ENCODE measurements at regions not wholly inside any gene's neighbourhood (a gene's known extent, or its start where the extent isn't known, plus 50 kb on each side); places are given as distances from the start of the nearest gene placed in this dataset.
"Not testable (repeated sequence)": the region's sequence is repeated elsewhere in the genome, so short reads cannot be mapped to it uniquely, and the experiment has no call there.

- Histone ChIP-seq H3K9ac (ENCODE audit: low read length) (no peak overlapping the region), H3K4me3 (ENCODE audit: low read depth, low read length) (no peak overlapping the region), H3K27ac (ENCODE audit: low read depth, low read length) (no peak overlapping the region), H3K4me1 (ENCODE audit: control insufficient read depth, insufficient read depth, low read length) (peaks cover 31% of the 10 kb centered on the region; the same call in 1 of the 2 replicates), H3K27me3 (ENCODE audit: control insufficient read depth, insufficient read depth, low read length) (peaks cover 26% of the 10 kb centered on the region), H3K36me3 (ENCODE audit: control insufficient read depth, insufficient read depth, low read length) (no peaks in the 10 kb centered on the region), H3K9me3 (ENCODE audit: control insufficient read depth, insufficient read depth, low read depth, low read length) (no peaks in the 10 kb centered on the region)
Measured at GRCh38 chr3:126292318-126293070, 64.7 kb downstream of the KLF15 start.

DNA sequence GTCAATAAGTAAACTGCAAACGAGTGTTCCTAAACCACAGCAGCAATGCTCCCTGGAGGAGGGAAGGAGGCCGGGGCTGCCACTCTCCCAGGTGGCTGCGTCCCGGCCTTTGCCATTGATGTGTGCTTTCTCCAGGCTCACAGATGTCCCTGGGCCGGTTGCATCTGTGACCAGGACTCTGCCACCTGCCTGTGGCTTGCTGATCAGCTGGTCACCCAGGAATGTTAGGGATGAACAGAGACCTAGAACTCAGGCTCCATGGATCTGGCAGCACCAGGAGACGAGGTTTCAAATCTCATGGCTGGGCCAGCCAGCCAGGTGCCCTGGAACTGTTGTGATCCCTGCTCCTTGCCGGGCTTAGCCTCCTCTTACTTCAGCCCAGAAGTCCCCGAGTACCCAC, 65.7 kb downstream of the KLF15 start:
- Histone ChIP-seq H3K27me3 (ENCODE audit: control insufficient read depth, insufficient read depth, low read length) (peaks cover 27% of the 10 kb centered on the region), H3K27ac (ENCODE audit: low read depth, low read length) (no peak overlapping the region), H3K4me1 (ENCODE audit: control insufficient read depth, insufficient read depth, low read length) (peaks cover 41% of the 10 kb centered on the region), H3K36me3 (ENCODE audit: control insufficient read depth, insufficient read depth, low read length) (no peaks in the 10 kb centered on the region), H3K9ac (ENCODE audit: low read length) (no peak overlapping the region), H3K9me3 (ENCODE audit: control insufficient read depth, insufficient read depth, low read depth, low read length) (no peaks in the 10 kb centered on the region), H3K4me3 (ENCODE audit: low read depth, low read length) (no peak overlapping the region)

GRCh38 chr3:126291061-126291460, 66.1 kb downstream of the KLF15 start:
- no peaks in the 10 kb centered on the region for H3K36me3 ChIP-seq (ENCODE audit: control insufficient read depth, insufficient read depth, low read length)
- H3K4me1 ChIP-seq (ENCODE audit: control insufficient read depth, insufficient read depth, low read length), result peaks cover 41% of the 10 kb centered on the region
- peaks cover 27% of the 10 kb centered on the region for H3K27me3 ChIP-seq (ENCODE audit: control insufficient read depth, insufficient read depth, low read length)
- H3K9ac ChIP-seq (ENCODE audit: low read length), result no peak overlapping the region
- H3K27ac ChIP-seq (ENCODE audit: low read depth, low read length), result no peak overlapping the region
- H3K9me3 ChIP-seq (ENCODE audit: control insufficient read depth, insufficient read depth, low read depth, low read length), result no peaks in the 10 kb centered on the region
- H3K4me3 ChIP-seq (ENCODE audit: low read depth, low read length), result no peak overlapping the region

- H3K9ac ChIP-seq (ENCODE audit: low read length), result no peak overlapping the region
- H3K4me1 ChIP-seq (ENCODE audit: control insufficient read depth, insufficient read depth, low read length), result peaks cover 41% of the 10 kb centered on the region
- peaks cover 27% of the 10 kb centered on the region for H3K27me3 ChIP-seq (ENCODE audit: control insufficient read depth, insufficient read depth, low read length)
- no peak overlapping the region for H3K4me3 ChIP-seq (ENCODE audit: low read depth, low read length)
- H3K36me3 ChIP-seq (ENCODE audit: control insufficient read depth, insufficient read depth, low read length), result no peaks in the 10 kb centered on the region
- H3K27ac ChIP-seq (ENCODE audit: low read depth, low read length), result no peak overlapping the region
- H3K9me3 ChIP-seq (ENCODE audit: control insufficient read depth, insufficient read depth, low read depth, low read length), result no peaks in the 10 kb centered on the region
Measured at GRCh38 chr3:126290325-126290724, 66.9 kb downstream of the KLF15 start.

GRCh38 chr3:126289096-126289495, 68.1 kb downstream of the KLF15 start:
- Histone ChIP-seq H3K27ac (ENCODE audit: low read depth, low read length) (no peak overlapping the region), H3K9ac (ENCODE audit: low read length) (no peak overlapping the region), H3K4me1 (ENCODE audit: control insufficient read depth, insufficient read depth, low read length) (peaks cover 41% of the 10 kb centered on the region), H3K27me3 (ENCODE audit: control insufficient read depth, insufficient read depth, low read length) (peaks cover 27% of the 10 kb centered on the region), H3K4me3 (ENCODE audit: low read depth, low read length) (no peak overlapping the region), H3K36me3 (ENCODE audit: control insufficient read depth, insufficient read depth, low read length) (no peaks in the 10 kb centered on the region), H3K9me3 (ENCODE audit: control insufficient read depth, insufficient read depth, low read depth, low read length) (no peaks in the 10 kb centered on the region)

DNA sequence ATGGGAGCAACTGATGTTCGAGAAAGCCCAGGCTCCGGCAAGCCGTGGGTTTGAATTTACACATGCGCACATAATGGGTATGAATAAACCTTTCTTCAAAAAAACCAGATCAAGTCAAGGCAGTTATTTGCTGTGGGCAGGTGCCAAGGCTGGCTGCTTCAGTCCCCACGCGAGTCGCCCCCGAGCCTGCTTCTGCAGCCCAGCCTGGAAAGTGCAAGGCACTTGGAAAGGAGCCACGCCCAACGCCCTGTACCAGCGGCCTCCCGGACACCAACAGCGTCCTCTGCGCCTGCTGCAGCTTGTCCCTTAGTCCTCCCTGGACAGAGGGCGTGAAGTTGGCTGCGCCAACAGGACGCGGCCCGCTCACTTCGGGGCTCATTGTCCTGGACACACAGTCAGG, 68.9 kb downstream of the KLF15 start:
- H3K4me1 ChIP-seq (ENCODE audit: control insufficient read depth, insufficient read depth, low read length), result peaks cover 41% of the 10 kb centered on the region
- no peak overlapping the region for H3K27ac ChIP-seq (ENCODE audit: low read depth, low read length)
- H3K4me3 ChIP-seq (ENCODE audit: low read depth, low read length), result peak overlapping the region; percentile 70
- H3K36me3 ChIP-seq (ENCODE audit: control insufficient read depth, insufficient read depth, low read length), result no peaks in the 10 kb centered on the region
- no peaks in the 10 kb centered on the region for H3K9me3 ChIP-seq (ENCODE audit: control insufficient read depth, insufficient read depth, low read depth, low read length)
- H3K9ac ChIP-seq (ENCODE audit: low read length), result no peak overlapping the region
- H3K27me3 ChIP-seq (ENCODE audit: control insufficient read depth, insufficient read depth, low read length), result peaks cover 27% of the 10 kb centered on the region

DNA sequence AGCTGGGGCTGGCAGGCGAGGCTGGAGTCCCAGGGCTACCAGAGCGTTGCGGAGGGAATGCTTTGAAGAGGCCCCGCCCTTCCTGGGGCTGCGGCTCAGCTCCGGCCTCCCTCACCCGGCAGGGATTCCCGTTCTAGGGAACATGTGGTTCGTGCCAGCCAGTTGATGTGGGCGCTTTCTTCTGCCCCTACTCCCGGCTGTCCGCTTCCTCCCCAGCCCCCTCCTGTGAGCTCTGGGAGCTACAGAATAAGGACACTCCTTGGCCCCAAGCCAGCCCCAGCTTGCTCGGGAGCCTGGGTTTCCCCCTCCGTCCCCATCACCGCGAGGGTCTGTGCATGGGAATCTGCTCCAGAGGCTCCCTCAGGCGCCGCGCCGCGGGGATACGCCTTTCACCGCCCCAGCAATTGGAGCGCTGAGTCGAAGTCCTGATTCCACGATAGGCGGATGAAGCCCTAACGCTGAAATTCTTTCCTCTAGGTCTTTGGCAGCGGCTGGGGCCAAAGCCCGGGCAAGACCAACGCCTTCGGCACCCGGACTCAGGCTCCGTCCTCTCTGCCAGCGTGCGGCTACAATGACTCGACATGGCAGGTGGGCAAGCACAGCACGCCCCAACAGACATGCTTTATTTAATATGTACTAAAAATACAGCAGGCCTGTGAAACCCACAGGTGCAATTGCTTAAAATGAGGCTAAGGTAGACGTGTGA, 69.5 kb downstream of the KLF15 start:
- Histone ChIP-seq H3K9ac (ENCODE audit: low read length) (peak overlapping the region; percentile 39), H3K27ac (ENCODE audit: low read depth, low read length) (no peak overlapping the region)

DNA sequence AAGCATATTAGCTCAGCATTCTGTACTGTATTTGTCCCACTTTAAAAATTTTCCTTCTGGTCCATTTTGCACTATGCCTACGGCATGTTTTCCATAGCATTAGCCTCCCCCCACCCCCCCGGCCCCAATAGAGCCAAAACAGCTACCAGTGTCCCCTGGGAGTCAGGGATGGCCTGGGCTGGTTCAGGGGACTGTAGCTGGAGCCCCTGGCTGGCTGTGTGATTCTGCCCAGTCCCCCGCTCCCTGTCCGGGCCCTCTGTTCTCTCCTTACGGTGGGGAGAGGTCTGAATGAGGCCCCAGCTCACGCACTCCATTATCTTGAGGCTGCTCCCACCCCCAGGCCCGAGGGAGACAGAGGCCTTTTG, 70.1 kb downstream of the KLF15 start:
- no peak overlapping the region for H3K27ac ChIP-seq (ENCODE audit: low read depth, low read length)
- H3K27me3 ChIP-seq (ENCODE audit: control insufficient read depth, insufficient read depth, low read length), result peaks cover 27% of the 10 kb centered on the region
- H3K36me3 ChIP-seq (ENCODE audit: control insufficient read depth, insufficient read depth, low read length), result no peaks in the 10 kb centered on the region
- H3K4me1 ChIP-seq (ENCODE audit: control insufficient read depth, insufficient read depth, low read length), result peaks cover 35% of the 10 kb centered on the region
- H3K9me3 ChIP-seq (ENCODE audit: control insufficient read depth, insufficient read depth, low read depth, low read length), result no peaks in the 10 kb centered on the region
- peak overlapping the region; percentile 70 for H3K4me3 ChIP-seq (ENCODE audit: low read depth, low read length)
- H3K9ac ChIP-seq (ENCODE audit: low read length), result peak overlapping the region; percentile 39

More for the DNA sequence above, 69.5 kb downstream of the KLF15 start:
- no peaks in the 10 kb centered on the region for H3K36me3 ChIP-seq (ENCODE audit: control insufficient read depth, insufficient read depth, low read length)
- peaks cover 40% of the 10 kb centered on the region for H3K4me1 ChIP-seq (ENCODE audit: control insufficient read depth, insufficient read depth, low read length)
- peaks cover 27% of the 10 kb centered on the region for H3K27me3 ChIP-seq (ENCODE audit: control insufficient read depth, insufficient read depth, low read length)
- no peaks in the 10 kb centered on the region for H3K9me3 ChIP-seq (ENCODE audit: control insufficient read depth, insufficient read depth, low read depth, low read length)
- H3K4me3 ChIP-seq (ENCODE audit: low read depth, low read length), result peak overlapping the region; percentile 70

DNA sequence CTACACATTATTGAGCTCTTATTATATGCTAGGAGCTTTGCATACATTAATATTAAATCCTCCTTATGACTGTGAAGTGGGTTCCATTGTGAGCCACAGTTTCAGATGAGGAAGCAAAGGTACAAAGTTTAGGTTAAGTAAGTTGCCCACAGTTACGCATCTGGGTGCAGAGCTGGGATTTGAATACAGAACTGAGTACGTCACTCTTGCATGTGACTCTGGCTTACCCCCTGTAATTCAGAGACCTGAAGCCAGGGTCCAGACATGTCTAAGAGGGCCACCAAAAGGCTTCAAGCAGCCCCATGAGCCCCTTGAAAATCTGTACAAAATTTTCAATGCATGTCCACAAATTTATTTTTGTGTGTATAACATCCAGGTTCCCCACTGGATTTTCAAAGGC, 71.8 kb downstream of the KLF15 start:
- no peak overlapping the region for H3K9ac ChIP-seq (ENCODE audit: low read length)
- H3K9me3 ChIP-seq (ENCODE audit: control insufficient read depth, insufficient read depth, low read depth, low read length), result no peaks in the 10 kb centered on the region
- peaks cover 26% of the 10 kb centered on the region for H3K4me1 ChIP-seq (ENCODE audit: control insufficient read depth, insufficient read depth, low read length)
- peaks cover 25% of the 10 kb centered on the region for H3K27me3 ChIP-seq (ENCODE audit: control insufficient read depth, insufficient read depth, low read length)
- H3K36me3 ChIP-seq (ENCODE audit: control insufficient read depth, insufficient read depth, low read length), result no peaks in the 10 kb centered on the region
- H3K4me3 ChIP-seq (ENCODE audit: low read depth, low read length), result no peak overlapping the region
- no peak overlapping the region for H3K27ac ChIP-seq (ENCODE audit: low read depth, low read length)

DNA sequence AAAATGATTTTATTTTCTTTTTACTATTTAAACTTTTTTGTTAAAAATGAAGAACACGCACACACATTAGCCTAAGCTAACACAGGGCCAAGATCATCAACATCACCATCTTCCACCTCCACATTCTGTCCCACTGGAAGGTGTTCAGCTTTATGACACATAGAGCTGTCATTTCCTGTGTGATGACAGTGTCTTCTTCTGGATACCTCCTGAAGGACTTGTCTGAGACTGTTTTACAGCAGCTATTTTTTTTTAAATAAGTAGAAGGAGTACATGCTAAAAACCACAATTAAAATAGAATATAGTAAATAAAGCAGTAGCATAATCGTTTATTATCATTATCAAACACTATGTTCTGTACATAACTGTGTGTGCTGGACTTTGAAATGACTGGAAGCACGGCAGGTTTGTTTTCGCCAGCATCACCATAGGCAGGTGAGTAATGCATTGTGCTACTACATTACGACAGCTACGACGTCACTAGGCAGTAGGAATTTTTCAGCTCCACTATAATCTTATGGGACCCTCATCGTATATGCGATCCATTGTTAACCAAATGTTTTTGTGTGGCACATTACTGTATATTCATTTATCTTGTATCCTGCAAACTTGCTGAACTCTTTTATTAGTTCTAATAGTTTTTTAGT, 72.8 kb downstream of the KLF15 start:
- Histone ChIP-seq H3K9me3 (ENCODE audit: control insufficient read depth, insufficient read depth, low read depth, low read length) (no peaks in the 10 kb centered on the region), H3K27me3 (ENCODE audit: control insufficient read depth, insufficient read depth, low read length) (peaks cover 20% of the 10 kb centered on the region), H3K4me1 (ENCODE audit: control insufficient read depth, insufficient read depth, low read length) (peaks cover 23% of the 10 kb centered on the region), H3K9ac (ENCODE audit: low read length) (no peak overlapping the region), H3K4me3 (ENCODE audit: low read depth, low read length) (no peak overlapping the region), H3K27ac (ENCODE audit: low read depth, low read length) (no peak overlapping the region), H3K36me3 (ENCODE audit: control insufficient read depth, insufficient read depth, low read length) (no peaks in the 10 kb centered on the region)

GRCh38 chr3:126283651-126284050, 73.6 kb downstream of the KLF15 start:
- not testable (repeated sequence) for H3K36me3 ChIP-seq (ENCODE audit: control insufficient read depth, insufficient read depth, low read length); H3K4me3 ChIP-seq (ENCODE audit: low read depth, low read length); H3K9me3 ChIP-seq (ENCODE audit: control insufficient read depth, insufficient read depth, low read depth, low read length); H3K27ac ChIP-seq (ENCODE audit: low read depth, low read length); H3K9ac ChIP-seq (ENCODE audit: low read length)
- peaks cover 13% of the 10 kb centered on the region for H3K27me3 ChIP-seq (ENCODE audit: control insufficient read depth, insufficient read depth, low read length)
- H3K4me1 ChIP-seq (ENCODE audit: control insufficient read depth, insufficient read depth, low read length), result peaks cover 20% of the 10 kb centered on the region

All from HUES6 (cell line).